Stimulated activated CD4-positive, alpha-beta T cell treated with anti-CD3 and anti-CD28 coated beads, Interleukin-1b, Interleukin-23, amount 100 ng/mL, for 4 hours (primary cell): ENCODE measurements at regions not wholly inside any gene's neighbourhood (a gene's known extent, or its start where the extent isn't known, plus 50 kb on each side); places are given as distances from the start of the nearest gene placed in this dataset.

Experiments
- DNase-seq, 2 donors: peaks; one replicate each; pipeline ENCODE4 v3.0.0-alpha.2; 2020; ENCODE audit warnings: low read depth in 2 of 2

GRCh38 chr7:52897288-52897687 is 138.1 kb upstream of the POM121L12 start:
- no peak for DNase-seq

- DNase-seq: no peak
Observed at GRCh38 chr7:52877240-52877639, 158.2 kb upstream of the POM121L12 start.

DNA sequence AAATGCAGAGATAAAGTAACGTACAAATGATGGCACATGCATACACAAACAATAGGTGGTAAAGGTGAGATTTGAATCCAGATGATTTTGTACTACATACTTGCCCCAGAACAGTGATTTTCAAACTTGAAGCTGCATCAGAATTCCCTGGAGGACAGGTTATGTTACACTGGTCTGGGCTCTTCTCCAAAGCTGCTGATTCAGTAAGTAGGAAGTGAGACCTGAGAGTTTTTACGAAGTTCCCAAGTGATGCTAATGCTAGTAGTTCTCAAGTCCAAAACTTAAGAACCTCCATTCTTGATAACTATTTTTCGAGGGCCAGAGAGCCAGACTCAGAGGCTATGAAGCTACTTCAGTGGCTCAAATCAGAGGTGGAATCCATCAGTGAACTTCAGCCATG is 159.0 kb upstream of the POM121L12 start:
- DNase-seq: no peak

DNA sequence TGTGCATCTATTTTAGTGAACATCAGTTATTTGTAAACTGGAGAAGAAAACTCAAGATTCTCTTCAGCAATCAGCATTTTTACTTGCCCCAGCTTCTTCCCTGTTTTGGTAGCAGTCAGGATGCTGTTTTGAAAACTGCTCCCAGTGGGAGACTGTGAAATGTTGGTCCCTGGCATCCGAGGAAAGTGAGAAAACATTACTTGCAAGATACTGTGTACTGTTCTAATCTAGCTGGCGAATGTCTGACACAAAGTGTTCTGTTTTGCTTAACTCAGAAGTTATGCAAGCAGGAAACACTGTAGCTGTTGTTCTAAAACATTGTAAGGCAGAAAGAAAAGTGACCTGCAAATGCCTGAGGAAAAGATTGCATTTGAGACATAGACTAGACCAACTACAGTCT is 171.8 kb upstream of the POM121L12 start:
- DNase-seq: no peak

DNA sequence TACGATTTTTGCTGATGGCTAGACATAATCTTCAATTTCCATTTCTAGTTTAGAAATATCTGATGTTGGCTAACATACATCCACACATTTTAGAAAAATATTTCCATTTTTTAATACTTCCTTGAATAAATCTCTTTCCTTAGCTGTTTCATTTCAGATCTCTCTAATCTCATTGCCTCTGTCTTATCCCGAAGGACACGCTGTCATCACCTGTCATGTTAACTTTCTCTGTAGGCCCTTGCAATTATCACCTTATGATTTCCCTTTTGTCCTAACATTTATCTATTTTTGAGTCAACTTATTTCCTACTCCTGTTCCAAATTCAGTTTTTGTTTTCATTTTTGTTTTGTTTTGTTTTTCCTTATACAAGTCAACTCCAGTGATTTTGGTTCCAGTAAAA is 173.1 kb upstream of the POM121L12 start:
- no peak for DNase-seq

DNA sequence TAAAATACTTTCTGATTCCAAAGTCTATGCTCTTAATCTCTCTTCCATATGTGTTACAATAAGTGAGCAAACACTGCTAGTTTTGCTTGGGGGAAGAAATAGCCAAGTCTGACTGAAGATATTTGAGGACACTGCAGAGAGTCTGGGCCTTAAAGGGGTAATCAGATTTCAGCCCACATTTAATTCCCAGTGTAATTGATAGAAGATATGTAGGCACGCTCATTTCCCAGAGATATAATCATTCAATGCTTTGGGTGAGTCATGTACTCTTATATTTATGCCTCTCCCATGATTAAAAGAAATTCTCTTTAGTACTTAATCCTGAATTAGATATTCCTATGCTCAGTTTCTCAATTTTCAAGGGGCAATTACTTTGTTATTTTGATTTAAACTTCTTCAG is 178.1 kb upstream of the POM121L12 start:
- DNase-seq: no peak

DNA sequence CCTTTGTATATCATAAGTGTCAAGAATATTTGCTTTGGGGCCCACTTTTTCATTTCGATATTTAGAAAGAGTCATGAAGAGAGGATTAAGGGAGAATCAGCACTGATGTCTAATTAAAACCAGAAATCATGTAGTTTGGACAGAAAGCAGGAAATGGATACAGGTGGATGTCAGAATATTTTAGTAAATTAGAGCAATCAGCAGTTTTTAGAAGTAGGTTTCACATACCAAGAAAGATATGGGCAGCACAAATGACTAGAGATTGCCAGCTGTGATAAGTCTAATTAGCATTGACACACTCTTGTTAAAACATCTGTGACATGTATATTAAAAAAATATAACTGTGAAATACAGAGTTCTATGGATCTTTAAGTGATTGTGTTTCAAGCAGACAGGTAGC is 180.8 kb upstream of the POM121L12 start:
- DNase-seq: no peak

- no peak for DNase-seq
Observed at GRCh38 chr7:52851547-52851946, 183.9 kb upstream of the POM121L12 start.

DNA sequence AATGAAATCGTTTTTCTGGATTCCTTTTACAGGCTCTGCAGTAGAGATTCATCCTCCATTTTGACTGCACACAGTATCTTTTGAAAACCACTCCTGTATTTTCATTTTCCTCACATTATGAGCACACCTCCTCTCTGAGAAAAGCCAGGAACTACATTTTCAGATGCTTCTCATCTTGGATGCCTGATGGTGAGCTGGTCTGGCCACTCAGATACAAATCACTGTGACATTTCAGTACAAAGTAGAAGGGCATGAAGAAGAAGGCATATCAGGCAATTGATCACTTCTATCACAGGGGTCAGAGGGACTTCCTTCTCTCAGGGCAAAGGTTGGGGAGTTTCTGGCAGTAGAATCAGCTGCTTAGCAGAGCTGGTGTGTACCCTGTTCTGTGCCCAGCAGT is 192.0 kb upstream of the POM121L12 start:
- no peak for DNase-seq

DNA sequence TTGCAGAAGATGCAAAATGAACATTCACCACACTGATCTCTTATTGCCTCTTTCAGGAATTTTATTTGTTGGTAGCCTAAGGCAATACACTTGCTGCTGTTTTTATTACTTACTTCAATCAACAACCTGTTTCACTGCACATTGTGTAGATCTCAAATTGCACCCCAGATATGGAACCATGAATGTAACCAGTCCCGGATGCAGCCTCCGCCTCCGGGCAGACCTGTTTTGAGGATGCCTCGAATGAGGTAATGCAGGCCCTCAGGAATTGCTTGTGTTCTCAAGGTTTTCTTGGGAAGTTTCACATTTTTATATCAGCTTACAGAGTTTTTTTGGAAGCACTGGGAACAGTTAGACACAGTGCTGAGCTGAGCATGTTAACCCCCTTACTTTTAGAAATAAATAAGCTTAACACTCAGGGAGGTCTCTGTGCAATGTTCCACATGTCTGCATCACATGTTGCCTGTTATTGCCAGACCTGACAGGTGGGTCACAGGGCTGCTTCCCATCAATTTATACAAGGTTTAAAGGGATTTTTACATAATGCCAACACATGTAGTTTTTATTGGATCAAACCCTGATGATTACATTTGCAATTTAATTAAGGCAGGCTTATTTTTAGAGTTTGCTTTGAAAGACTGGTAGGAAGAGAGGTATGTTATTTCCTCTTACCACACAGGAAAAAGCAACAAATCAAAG is 193.1 kb upstream of the POM121L12 start:
- DNase-seq: no peak

DNA sequence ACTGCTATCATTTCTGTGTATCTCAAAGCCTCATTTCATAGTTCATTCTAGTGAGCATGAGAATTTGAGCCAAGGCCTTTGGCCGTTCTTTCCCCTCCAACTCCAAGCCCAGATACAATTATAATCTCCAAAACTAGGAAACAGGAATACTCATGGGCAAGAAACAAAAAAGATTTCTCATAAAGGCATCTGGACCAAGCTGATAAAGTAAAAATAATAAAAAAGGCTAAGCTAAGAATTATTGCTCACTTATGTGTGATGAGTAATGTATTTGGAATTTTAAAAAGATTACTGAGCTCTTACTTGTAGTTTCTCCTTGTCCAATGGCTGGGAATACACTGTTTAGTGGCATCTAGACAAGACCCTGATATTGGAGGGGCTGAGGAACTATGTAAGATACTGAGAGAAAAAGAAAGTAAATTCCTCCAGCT is 196.4 kb upstream of the POM121L12 start:
- no peak for DNase-seq

GRCh38 chr7:52831321-52831720 is 204.1 kb upstream of the POM121L12 start:
- no peak for DNase-seq

GRCh38 chr7:52830801-52831200 is 204.6 kb upstream of the POM121L12 start:
- DNase-seq: no peak

DNA sequence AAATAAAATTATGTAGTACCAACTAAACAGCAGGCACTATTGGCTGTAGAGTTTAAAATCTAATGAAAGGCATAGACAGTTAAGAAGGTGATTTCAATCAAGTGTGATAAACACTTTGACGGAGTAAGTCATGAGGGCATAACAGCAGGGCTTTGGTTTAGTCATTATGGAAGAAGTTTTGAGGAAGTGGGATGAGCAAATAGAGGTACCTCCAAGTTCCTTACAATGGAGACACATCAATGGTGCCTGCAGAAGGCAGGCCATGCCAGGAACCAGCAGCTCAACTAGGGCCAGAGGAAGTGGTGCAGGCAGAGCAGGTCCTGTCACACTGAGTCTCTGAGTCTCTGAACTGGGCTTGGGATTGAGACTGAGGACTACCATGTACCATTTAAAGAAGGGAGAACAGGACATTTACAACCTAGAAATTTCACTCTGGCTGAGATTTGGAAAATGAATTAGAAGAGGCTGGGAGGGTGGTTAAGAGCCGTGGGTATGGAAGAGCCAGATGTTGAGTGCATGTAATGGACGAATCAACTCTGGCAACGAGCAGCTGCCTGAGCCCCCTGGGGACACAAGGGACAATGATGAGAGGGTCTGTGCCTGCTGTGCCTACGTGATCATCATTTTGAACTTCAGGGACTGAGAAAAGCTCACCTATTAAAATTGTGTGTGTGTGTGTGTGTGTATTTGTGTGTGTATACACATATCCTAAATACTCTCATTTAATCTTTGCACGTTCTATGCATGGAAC is 208.7 kb upstream of the POM121L12 start:
- no peak for DNase-seq

DNA sequence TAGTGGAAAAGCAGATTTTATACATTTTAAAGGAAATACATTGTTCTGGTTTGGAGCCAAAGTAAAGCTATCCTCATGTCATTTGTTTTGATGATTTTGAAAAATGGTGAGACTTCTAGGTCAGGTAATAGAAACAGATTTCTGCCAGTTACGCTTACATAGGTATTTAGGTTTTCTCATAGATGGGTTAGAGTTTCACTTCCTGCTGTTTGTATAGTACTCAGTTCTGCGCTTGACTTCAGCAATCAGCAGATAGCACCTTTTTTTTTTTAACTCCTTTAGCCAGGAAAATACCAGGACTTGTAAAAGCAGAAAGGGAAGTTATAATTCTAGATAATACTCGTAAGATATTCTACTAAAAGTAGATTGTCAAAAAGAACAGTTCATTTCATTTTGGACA is 209.8 kb upstream of the POM121L12 start:
- DNase-seq: no peak

- no peak for DNase-seq
Observed at GRCh38 chr7:52811537-52811936, 223.9 kb upstream of the POM121L12 start.

DNA sequence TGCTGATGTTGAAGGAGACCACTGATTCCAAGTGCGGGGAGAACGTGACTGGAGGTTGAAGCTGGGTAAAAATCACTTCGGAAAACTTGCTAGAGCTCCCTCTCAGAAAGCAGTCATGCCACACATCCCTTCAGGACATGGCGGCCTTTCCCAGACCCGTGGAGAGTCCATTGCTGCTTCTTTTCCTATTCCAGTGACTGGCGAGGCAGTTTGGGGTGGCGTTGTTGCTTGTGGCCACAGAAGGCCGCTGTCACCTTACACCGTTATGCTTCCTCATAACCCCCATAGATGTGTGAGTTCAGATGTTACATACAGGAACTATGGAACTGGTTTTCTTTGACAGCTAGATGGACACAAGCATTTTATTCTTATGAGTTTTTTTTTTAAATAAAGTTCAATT is 235.6 kb upstream of the POM121L12 start:
- no peak for DNase-seq

- DNase-seq: no peak
Observed at GRCh38 chr7:52797801-52798200, 237.6 kb upstream of the POM121L12 start.

- DNase-seq: no peak
Observed at GRCh38 chr7:52794621-52795020, 240.8 kb upstream of the POM121L12 start.

DNA sequence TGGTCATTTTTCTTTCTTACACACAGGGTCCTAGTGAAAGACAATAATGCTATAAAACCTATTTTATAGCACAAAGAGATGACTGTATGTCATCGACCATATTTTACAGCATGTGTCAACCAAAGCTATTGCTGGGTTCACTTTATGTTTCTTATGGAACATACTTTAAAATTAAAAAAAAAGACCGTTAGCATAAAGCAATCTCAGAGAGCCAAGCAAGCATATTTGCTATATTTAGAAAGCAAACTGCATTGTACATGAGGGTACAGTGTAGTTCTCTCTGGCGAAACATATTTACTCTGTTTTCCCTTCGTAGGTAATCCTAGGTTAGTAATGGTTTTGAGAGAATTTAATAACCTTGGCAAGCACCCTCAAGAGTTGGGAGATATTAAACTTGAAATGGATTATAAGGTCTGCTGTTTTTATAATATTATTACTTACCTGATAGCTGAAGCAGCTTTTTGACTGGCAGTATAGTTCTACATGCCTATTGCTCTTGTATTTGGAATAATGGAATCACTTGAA is 244.2 kb upstream of the POM121L12 start:
- DNase-seq: no peak

- no peak for DNase-seq
Observed at GRCh38 chr7:52786174-52786573, 249.3 kb upstream of the POM121L12 start.

DNA sequence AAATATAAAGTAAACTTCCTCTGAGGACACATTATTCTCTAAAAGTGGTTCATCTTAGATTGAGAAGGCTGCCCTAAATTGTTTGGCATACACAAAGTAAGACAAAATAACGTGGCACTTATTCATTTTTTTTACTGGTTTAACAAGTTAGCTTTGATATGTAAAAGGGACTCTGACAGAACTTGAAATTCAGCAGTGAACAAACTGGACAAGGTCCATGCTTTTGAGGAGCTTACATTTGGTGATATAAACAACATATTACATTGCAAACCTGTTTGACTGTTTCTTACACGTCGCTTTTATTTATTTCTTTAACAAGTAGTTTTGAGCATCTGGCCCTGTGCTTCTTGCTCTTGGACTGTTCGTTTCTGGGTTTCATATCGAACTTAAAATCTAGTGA is 253.1 kb upstream of the POM121L12 start:
- DNase-seq: no peak

DNA sequence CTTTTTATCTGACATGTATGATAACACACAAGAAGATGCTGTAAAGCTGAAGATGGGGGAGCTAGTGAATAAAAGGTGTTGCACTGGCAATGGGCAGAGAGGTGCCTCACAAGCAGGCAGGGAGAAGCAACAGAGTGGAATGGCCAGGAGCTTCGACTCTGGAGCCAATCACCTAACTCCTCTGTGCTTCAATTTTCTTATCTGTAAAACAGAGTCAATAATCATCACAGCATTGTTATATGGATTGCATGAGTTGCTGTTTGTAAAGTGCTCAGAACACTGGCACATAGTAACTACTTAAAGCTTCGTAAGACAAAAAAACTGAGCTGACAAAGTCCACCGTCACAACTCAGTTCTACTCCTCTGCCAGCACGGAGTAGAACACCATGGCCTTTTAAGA is 254.2 kb upstream of the POM121L12 start:
- no peak for DNase-seq
